Upper lobe of right lung (tissue), 1 donor: ENCODE measurements at regions not wholly inside any gene's neighbourhood (a gene's known extent, or its start where the extent isn't known, plus 50 kb on each side); places are given as distances from the start of the nearest gene placed in this dataset.

ENCODE experiments used
- ATAC-seq: fragments of 200-7000 bp; cut with Tn5 transposase; one replicate; pipeline ENCODE4 v1.9.1; 2020; ENCODE audit warnings: mild to moderate bottlenecking, moderate library complexity
- DNase-seq: peaks from one replicate; pipeline ENCODE4 v3.0.0-alpha.2; 2020
- H3K27ac ChIP-seq: fragments of 200-600 bp; one replicate; pipeline ENCODE4 v1.8.0; 2022
- H3K27me3 ChIP-seq: fragments of 200-600 bp; one replicate; pipeline ENCODE4 v1.8.0; 2022; ENCODE audit warnings: mild to moderate bottlenecking
- H3K36me3 ChIP-seq: fragments of 200-600 bp; one replicate; pipeline ENCODE4 v1.8.0; 2022
- H3K4me1 ChIP-seq: fragments of 200-600 bp; one replicate; pipeline ENCODE4 v1.8.0; 2022
- H3K4me3 ChIP-seq: fragments of 200-600 bp; one replicate; pipeline ENCODE4 v1.8.0; 2022; ENCODE audit warnings: mild to moderate bottlenecking
- H3K9me3 ChIP-seq: fragments of 200-600 bp; one replicate; pipeline ENCODE4 v1.8.0; 2022
- CTCF ChIP-seq: fragments of 200-600 bp; IDR thresholded peaks from one replicate; pipeline ENCODE4 v1.8.0; 2022; ENCODE audit warnings: antibody characterized with exemption
- intact Hi-C: fragments of 100-400 bp; cut with DNase I; formaldehyde crosslinking; loops from one replicate; pipeline ENCODE4 v1.11.0; 2022
- donor health status: DM: no; HTN: yes; CAD: no; lungs with severe emphysema.

GRCh38 chr2:23250371-23250770 is 134.6 kb upstream of the KLHL29 start:
- Histone ChIP-seq H3K36me3 (no peaks in the 10 kb centered on the region), H3K9me3 (no peaks in the 10 kb centered on the region), H3K27ac (no peak overlapping the region), H3K27me3 (no peaks in the 10 kb centered on the region), H3K4me3 (no peak overlapping the region), H3K4me1 (no peaks in the 10 kb centered on the region)
- no peak for DNase-seq
- TF ChIP-seq CTCF: no peak
- no peak for ATAC-seq
- intact Hi-C loops: no loop called here

- no peaks in the 10 kb centered on the region for H3K9me3 ChIP-seq
- intact Hi-C loops: no loop called here
- no peaks in the 10 kb centered on the region for H3K4me1 ChIP-seq
- no peak for TF ChIP-seq CTCF
- ATAC-seq (no peak), DNase-seq (no peak)
- H3K4me3 ChIP-seq: no peak overlapping the region
- no peaks in the 10 kb centered on the region for H3K27me3 ChIP-seq
- no peaks in the 10 kb centered on the region for H3K36me3 ChIP-seq
- H3K27ac ChIP-seq: no peak overlapping the region
These were observed 128.3 kb upstream of the KLHL29 start for GRCh38 chr2:23256643-23257042.

GRCh38 chr2:23260621-23261020 is 124.4 kb upstream of the KLHL29 start:
- no peaks in the 10 kb centered on the region for H3K36me3 ChIP-seq
- DNase-seq (no peak), ATAC-seq (no peak)
- H3K4me1 ChIP-seq: no peaks in the 10 kb centered on the region
- intact Hi-C loops: no loop called here
- TF ChIP-seq CTCF: no peak
- H3K4me3 ChIP-seq: no peak overlapping the region
- no peaks in the 10 kb centered on the region for H3K27me3 ChIP-seq
- no peaks in the 10 kb centered on the region for H3K9me3 ChIP-seq
- no peak overlapping the region for H3K27ac ChIP-seq

- no peak for DNase-seq
- Histone ChIP-seq H3K9me3 (no peaks in the 10 kb centered on the region), H3K36me3 (no peaks in the 10 kb centered on the region), H3K4me1 (no peaks in the 10 kb centered on the region), H3K27me3 (no peaks in the 10 kb centered on the region), H3K4me3 (no peak overlapping the region), H3K27ac (no peak overlapping the region)
- no peak for TF ChIP-seq CTCF
- intact Hi-C loops: no loop called here
- ATAC-seq: no peak
These were observed 116.3 kb upstream of the KLHL29 start for GRCh38 chr2:23268467-23269263.

GRCh38 chr2:23269747-23270146 is 115.2 kb upstream of the KLHL29 start:
- ATAC-seq: no peak
- Histone ChIP-seq H3K27ac (no peak overlapping the region), H3K36me3 (no peaks in the 10 kb centered on the region), H3K27me3 (no peaks in the 10 kb centered on the region), H3K4me1 (no peaks in the 10 kb centered on the region), H3K9me3 (no peaks in the 10 kb centered on the region), H3K4me3 (no peak overlapping the region)
- intact Hi-C loops: no loop called here
- TF ChIP-seq CTCF: no peak
- DNase-seq: no peak

- Histone ChIP-seq H3K4me1 (no peaks in the 10 kb centered on the region), H3K27ac (no peak overlapping the region), H3K9me3 (no peaks in the 10 kb centered on the region), H3K36me3 (no peaks in the 10 kb centered on the region), H3K27me3 (no peaks in the 10 kb centered on the region), H3K4me3 (no peak overlapping the region)
- DNase-seq: no peak
- intact Hi-C loops: no loop called here
- no peak for ATAC-seq
- no peak for TF ChIP-seq CTCF
These were observed 114.2 kb upstream of the KLHL29 start for GRCh38 chr2:23270810-23271209.
